HUES48 (cell line): ENCODE measurements at regions not wholly inside any gene's neighbourhood (a gene's known extent, or its start where the extent isn't known, plus 50 kb on each side); places are given as distances from the start of the nearest gene placed in this dataset.
"Not testable (repeated sequence)": the region's sequence is repeated elsewhere in the genome, so short reads cannot be mapped to it uniquely, and the experiment has no call there.

Experiments
- H3K27ac ChIP-seq: one replicate; pipeline ENCODE4 v1.7.0; 2013; ENCODE audit warnings: low read depth, low read length, inconsistent platforms
- H3K27me3 ChIP-seq: 2 replicates; pipeline ENCODE4 v1.6.1; 2013; ENCODE audit warnings: mild to moderate bottlenecking, low read length; ENCODE audit not compliant: control insufficient read depth, insufficient read depth
- H3K36me3 ChIP-seq: 2 replicates; pipeline ENCODE4 v1.6.1; 2013; ENCODE audit warnings: low read length; ENCODE audit not compliant: control insufficient read depth, insufficient read depth
- H3K4me1 ChIP-seq: 2 replicates; pipeline ENCODE4 v1.6.1; 2013; ENCODE audit warnings: mild to moderate bottlenecking, low read length; ENCODE audit not compliant: control insufficient read depth, insufficient read depth
- H3K4me3 ChIP-seq: 2 replicates; pipeline ENCODE4 v1.5.1; 2013; ENCODE audit warnings: mild to moderate bottlenecking, low read depth, low read length
- H3K9ac ChIP-seq: 2 replicates; pipeline ENCODE4 v1.6.1; 2013; ENCODE audit warnings: mild to moderate bottlenecking, low read depth, low read length, moderate library complexity
- H3K9me3 ChIP-seq: 2 replicates; pipeline ENCODE4 v1.6.1; 2013; ENCODE audit warnings: low read length; ENCODE audit not compliant: control insufficient read depth, insufficient read depth

DNA sequence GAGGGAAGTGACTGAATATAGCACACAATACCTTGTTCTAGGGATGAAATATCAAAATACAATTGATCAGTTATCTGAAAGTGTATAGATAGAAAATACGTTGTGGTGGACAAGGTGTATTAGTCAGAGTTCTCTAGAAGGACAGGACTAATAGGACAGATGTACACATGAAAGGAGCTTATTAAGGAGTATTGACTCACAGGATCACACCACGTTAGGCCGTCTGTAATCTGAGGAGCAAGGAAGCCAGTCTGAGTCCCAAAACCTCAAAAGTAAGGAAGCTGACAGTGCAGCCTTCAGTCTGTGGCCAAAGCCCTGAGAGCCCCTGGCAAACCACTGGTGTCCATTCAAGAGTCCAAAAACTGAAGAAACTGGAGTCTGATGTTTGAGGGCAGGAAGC, 406.1 kb downstream of the MDFIC start:
- Histone ChIP-seq H3K4me1 (no peaks in the 10 kb centered on the region), H3K27me3 (no peaks in the 10 kb centered on the region), H3K4me3 (no peak overlapping the region), H3K27ac (no peak overlapping the region), H3K36me3 (no peaks in the 10 kb centered on the region), H3K9ac (no peak overlapping the region), H3K9me3 (no peaks in the 10 kb centered on the region)

DNA sequence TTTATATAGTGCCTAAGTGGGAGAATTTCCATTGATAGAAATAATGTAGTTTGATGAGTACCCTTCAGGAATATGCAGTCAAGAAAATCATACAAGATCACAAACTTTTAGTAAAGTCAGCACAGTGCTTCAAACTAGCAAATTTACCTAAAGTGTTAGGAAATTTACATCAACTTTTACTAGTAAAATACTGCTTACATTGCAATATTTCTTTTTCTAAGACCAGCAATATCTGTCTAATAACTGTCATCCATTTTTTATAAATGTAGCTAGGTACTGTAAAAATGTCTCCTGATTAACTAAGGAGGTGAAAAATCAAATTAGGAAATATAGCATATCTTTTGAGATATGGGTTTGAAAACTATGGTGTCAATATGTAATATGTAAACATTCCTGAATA, 405.4 kb downstream of the MDFIC start:
- Histone ChIP-seq H3K9ac (no peak overlapping the region), H3K27me3 (no peaks in the 10 kb centered on the region), H3K4me1 (no peaks in the 10 kb centered on the region), H3K36me3 (no peaks in the 10 kb centered on the region), H3K4me3 (no peak overlapping the region), H3K27ac (no peak overlapping the region), H3K9me3 (no peaks in the 10 kb centered on the region)

DNA sequence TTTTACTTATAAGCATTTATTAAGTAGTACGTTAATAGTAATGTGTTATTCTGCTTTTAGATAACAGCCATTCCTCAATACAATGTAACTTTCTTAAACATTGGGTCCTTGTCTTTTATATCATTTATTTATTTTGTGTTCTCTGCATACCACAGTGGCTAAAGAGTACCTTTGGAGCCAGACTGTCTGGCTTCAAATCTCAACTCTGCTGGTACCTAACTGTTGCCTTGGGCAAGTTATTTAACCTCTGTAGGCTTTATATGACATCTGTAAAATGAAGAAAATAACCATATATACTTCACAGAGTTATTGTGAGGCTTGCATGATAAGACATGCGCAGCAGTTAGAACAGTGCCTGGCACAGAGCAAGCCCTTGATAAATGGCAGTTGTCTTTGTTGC, 397.6 kb downstream of the MDFIC start:
- Histone ChIP-seq H3K27me3 (no peaks in the 10 kb centered on the region), H3K4me3 (no peak overlapping the region), H3K9ac (no peak overlapping the region), H3K36me3 (no peaks in the 10 kb centered on the region), H3K4me1 (no peaks in the 10 kb centered on the region), H3K9me3 (no peaks in the 10 kb centered on the region), H3K27ac (no peak overlapping the region)

DNA sequence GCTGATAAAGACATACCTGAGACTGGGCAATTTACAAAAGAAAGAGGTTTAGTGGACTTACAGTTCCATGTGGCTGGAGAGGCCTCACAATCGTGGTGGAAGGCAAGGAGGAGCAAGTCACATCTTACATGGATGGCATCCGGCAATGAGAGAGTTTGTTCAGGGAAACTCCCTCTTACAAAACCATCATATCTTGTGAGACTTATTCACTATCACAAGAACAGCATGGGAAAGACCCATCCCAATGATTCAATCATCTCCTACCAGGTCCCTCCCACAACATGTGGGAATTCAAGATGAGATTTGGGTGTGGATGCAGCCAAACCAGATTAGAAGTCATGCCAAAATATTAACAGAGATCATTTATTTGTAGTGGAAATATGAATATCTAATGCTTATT, 388.4 kb downstream of the MDFIC start:
- not testable (repeated sequence) for H3K36me3 ChIP-seq

DNA sequence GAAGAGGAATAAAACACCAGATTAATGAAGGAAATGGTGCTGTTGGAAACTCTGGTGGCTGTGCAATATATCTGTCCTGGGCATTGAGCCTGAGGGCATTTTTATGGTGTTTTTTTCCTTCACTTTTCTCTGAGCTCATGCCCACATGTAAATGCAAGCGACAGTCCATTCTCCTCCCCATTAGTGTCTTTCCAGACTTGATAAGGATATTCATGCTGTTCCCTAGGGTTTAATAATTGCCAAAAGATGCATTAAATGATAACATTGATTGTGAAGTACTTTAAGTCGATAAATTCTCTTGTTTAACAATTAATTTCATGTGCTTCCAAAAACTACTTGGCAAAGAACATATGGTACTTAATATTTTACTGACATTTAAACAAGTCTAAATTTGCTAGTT, 384.7 kb downstream of the MDFIC start:
- Histone ChIP-seq H3K9ac (no peak overlapping the region), H3K4me3 (no peak overlapping the region), H3K36me3 (no peaks in the 10 kb centered on the region), H3K9me3 (no peaks in the 10 kb centered on the region), H3K27ac (no peak overlapping the region), H3K4me1 (no peaks in the 10 kb centered on the region; the same call in 1 of the 2 replicates), H3K27me3 (no peaks in the 10 kb centered on the region)

More for the DNA sequence above, 388.4 kb downstream of the MDFIC start:
- not testable (repeated sequence) for H3K27ac ChIP-seq, H3K4me3 ChIP-seq, H3K9ac ChIP-seq, H3K4me1 ChIP-seq, H3K27me3 ChIP-seq, H3K9me3 ChIP-seq

DNA sequence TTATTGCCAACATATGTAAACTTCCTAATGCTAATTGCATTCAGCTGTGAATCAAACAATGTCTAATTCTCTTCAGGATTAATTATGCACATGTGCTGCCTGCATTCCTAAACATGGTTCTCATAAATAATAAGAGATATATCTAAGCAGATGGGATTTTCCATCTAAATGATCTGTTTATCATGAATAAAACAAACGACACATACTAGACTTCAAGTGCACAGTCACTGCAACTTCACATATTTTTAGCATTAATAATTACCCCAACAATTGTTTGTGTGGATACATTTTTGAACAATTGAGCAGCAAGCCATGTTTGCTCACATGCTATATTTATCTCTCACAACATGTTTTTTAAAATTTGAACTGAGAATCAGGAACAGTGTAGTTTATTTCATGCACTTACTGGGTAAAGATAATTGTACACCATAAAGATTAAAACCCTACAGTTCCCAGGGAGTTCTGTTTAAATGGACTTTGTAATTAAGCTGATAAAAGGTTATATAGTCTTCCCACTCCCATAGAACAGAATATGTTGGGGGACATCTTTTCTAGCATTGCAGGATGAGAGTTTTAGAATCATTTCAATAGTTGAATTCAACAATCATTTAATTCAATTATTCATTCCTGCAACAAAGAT, 378.5 kb downstream of the MDFIC start:
- no peak overlapping the region for H3K27ac ChIP-seq
- peaks cover 39% of the 10 kb centered on the region for H3K27me3 ChIP-seq
- H3K9me3 ChIP-seq = no peaks in the 10 kb centered on the region
- H3K4me1 ChIP-seq = peaks cover 10% of the 10 kb centered on the region
- no peaks in the 10 kb centered on the region for H3K36me3 ChIP-seq
- no peak overlapping the region for H3K9ac ChIP-seq
- H3K4me3 ChIP-seq = no peak overlapping the region

DNA sequence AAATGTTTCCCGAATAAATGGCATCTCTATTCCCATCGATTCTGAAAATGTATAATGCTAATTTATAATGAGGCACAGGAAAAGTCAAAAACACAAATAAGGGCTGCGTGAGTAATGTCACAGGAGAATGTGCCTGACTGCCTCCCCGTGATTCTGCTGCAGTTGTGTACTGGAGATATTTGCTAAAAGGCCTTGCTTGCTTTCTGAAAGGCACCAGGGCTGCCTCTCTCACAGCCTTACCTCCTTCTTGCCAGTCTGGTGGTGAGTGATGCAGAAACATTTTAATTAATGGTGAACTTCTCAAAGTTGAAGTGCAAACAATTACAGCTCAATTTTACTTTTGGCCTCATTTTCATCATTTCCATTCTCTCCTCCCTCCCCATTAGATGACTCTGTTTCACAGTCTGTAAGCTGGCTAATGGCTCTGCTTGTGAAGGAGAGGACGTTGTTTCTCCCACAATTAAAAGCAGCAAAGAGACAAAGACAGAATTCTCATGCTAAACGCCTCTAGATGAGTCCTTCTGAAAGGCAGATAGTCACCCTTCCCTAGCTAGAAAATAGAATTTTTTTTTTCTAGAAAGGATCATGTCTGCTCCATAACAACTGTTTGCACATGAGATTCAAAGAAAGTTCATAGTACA, 377.6 kb downstream of the MDFIC start:
- H3K9me3 ChIP-seq = no peaks in the 10 kb centered on the region
- H3K36me3 ChIP-seq = no peaks in the 10 kb centered on the region
- H3K27ac ChIP-seq = peak overlapping the region; percentile 77
- no peak overlapping the region for H3K9ac ChIP-seq
- no peak overlapping the region for H3K4me3 ChIP-seq
- peaks cover 10% of the 10 kb centered on the region for H3K4me1 ChIP-seq
- peaks cover 39% of the 10 kb centered on the region for H3K27me3 ChIP-seq

DNA sequence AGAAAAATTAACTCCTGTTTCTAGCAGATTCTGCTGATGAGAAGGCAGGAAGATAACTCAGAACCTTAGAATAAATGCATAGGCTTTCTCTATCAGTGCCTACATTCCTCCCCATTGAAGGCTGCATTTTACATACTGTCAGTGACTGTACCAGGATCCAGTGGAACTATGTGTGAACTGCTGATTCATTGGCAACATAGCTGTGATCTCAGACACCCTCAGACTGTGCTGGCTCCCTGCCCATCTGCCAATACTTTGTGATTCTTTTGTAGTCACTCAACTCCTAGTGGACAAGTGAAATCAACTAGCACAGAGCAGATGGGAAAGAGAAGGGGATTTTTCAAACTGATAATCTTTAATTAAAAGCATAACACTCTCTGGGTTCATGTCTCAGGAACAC, 375.8 kb downstream of the MDFIC start:
- Histone ChIP-seq H3K27me3 (peaks cover 39% of the 10 kb centered on the region), H3K9ac (no peak overlapping the region), H3K4me3 (no peak overlapping the region), H3K27ac (no peak overlapping the region), H3K9me3 (no peaks in the 10 kb centered on the region), H3K36me3 (no peaks in the 10 kb centered on the region), H3K4me1 (peaks cover 10% of the 10 kb centered on the region)

DNA sequence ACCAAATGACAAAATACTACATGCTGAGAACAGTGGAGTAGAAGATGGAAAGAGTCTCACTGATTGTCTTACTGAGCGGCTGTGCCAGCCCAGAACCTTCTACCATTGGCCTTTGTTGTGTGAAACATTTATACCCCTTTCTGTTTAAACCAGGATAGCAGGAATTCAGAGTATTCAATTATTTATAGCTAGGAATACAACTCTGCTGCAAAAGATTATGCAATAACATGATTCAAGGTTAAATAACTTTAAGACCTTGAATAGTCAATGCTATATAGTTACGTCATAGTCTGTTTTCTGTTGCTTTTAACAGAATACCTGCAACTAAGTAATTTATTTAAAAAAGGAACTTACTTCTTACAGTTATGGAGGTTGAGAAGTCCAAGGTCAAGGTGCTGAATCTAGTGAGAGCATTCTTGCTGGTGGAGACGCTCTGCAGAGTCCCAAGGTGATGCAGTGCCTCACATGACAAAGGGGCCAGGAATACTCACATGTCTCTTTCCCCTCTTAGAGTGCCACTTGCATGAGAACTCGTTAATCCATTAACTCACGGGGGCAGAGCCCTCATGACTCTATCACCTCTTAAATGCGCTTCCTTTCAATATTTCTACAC, 371.8 kb downstream of the MDFIC start:
- Histone ChIP-seq H3K9ac (no peak overlapping the region), H3K27me3 (peaks cover 14% of the 10 kb centered on the region; the same call in 1 of the 2 replicates), H3K9me3 (no peaks in the 10 kb centered on the region)

DNA sequence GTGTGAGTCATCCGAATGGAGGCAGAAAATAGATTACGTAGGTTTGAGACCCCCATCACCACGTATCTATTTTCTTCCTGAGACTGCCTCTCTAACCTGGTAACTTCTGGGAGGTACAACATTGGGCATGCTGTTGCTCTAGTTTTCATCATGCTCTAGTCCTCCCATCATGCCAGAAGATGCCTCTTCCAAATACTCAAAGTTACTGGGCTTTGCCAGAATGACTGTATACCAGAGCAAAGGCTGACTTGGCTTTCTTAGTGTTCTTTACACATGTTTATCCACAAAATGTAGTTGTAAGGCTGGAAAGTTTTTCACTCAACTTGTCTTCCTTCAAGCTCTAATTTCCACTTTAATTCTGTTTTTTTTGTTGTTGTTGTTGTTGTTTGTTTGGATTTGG, 370.5 kb downstream of the MDFIC start:
- no peaks in the 10 kb centered on the region for H3K4me1 ChIP-seq
- no peak overlapping the region for H3K9ac ChIP-seq
- no peaks in the 10 kb centered on the region for H3K36me3 ChIP-seq

More for the DNA sequence above, 371.8 kb downstream of the MDFIC start:
- no peaks in the 10 kb centered on the region for H3K36me3 ChIP-seq
- no peaks in the 10 kb centered on the region for H3K4me1 ChIP-seq
- no peak overlapping the region for H3K27ac ChIP-seq
- no peak overlapping the region for H3K4me3 ChIP-seq

DNA sequence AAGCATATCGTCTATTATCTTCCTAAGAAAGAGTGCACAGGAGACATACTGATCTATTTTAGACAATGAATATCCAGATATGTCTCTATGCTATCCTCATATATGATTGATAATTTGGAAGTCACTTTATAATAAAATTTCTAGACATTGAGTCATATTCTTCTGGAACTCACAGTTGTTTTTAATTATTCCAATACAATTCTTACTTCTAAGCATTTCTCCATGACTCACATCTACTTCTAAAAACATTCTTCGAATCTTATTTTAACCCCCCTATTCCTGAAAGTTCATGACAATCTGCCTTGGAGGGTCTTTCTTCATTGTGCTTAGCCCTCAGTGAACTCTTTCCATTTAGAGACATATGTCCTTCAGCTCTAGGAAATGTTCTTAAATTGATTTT, 368.1 kb downstream of the MDFIC start:
- Histone ChIP-seq H3K27ac (no peak overlapping the region), H3K4me1 (no peaks in the 10 kb centered on the region), H3K9me3 (no peaks in the 10 kb centered on the region), H3K27me3 (no peaks in the 10 kb centered on the region), H3K9ac (no peak overlapping the region), H3K36me3 (no peaks in the 10 kb centered on the region), H3K4me3 (no peak overlapping the region)

More for the DNA sequence above, 370.5 kb downstream of the MDFIC start:
- H3K4me3 ChIP-seq = no peak overlapping the region
- peaks cover under 1% of the 10 kb centered on the region; the same call in 1 of the 2 replicates for H3K27me3 ChIP-seq
- no peak overlapping the region for H3K27ac ChIP-seq
- H3K9me3 ChIP-seq = no peaks in the 10 kb centered on the region
